ENCODE measurements at regions not wholly inside any gene's neighbourhood (a gene's known extent, or its start where the extent isn't known, plus 50 kb on each side); places are given as distances from the start of the nearest gene placed in this dataset.
"Not testable (repeated sequence)": the region's sequence is repeated elsewhere in the genome, so short reads cannot be mapped to it uniquely, and the experiment has no call there.

DNA sequence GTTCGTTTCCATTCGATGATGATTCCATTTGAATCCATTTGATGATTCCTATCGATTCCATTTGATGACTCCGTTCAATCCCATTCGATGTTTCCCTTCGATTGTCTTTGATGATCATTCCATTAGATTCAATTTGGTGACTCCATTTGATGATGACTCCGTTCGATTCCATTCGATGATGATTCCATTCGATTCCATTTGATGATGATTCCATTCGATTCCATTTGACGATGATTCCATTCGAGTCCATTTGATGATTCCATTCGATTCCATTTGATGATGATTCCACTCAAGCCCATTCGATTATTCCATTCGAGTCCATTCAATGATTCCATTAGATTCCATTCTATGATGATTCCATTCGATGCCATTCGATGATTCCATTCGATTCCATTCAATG lies 2730.6 kb downstream of the RPIA start:
- DNase-seq (ENCODE audit: low spot score) = not testable (repeated sequence)

DNA sequence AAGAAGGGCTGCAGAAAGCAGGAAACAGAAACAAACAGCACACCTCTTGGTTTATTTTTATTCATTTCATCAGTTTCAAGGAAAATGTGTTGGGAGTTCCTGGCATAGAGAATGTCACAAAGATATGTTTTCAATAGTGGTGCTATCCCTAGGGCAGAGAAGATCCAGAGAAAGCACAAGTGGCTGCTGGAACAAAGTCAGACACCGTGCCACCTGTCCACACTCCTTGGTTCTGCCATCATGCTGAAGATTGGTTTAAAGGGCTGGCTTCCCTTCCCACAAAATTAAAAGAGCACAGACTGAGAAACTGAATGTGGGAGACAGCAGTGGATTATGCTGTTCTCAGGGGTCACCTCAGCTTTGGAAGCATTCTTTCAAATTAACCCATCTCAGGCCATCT lies 2735.7 kb downstream of the RPIA start:
- not testable (repeated sequence) for DNase-seq (ENCODE audit: low spot score)

GRCh38 chr2:91441932-91442245 lies 2750.4 kb downstream of the RPIA start:
- not testable (repeated sequence) for DNase-seq (ENCODE audit: low spot score)

GRCh38 chr2:91442246-91442905 lies 2750.9 kb downstream of the RPIA start:
- DNase-seq (ENCODE audit: low spot score) = peak; percentile 1

DNA sequence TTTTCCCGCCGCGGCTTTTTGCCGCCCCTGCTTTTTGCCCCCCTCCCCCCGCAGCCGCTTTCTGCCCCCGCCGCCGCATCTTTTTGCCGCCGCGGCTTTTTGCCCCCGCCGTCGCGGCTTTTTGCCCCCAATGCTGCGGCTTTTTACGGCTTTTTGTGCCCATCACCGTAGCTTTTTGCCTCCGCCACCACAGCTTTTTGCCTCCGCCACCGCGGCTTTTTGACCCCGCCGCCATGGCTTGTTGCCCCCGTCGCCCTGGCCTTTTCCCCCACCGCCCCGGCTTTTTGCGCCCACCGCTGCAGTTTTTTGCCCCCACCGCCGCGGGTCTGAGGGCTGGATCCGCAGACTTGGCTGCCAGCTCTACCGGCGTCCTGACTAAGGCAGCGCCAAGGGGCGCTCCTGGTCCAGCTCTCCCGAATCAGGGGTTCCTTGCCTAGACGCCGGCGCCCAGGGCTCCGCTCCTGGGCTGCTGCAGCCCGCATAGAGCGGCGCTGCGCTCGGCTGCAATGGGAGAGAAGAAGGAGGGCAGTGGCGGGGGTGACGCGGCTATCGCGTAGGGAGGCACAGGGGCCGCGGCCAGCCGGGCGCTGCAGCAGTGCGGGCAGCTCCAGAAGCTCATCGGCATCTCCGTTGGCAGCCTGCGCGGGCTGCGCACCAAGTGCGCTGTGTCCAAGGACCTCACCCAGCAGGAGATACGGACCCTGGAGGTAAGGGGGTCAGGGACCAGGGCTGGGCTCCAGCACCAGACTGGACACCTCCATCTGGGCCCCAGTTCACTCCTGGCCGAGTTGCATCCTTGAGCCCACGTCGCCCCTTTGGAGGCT lies 2751.6 kb downstream of the RPIA start:
- peak; percentile 1 for DNase-seq (ENCODE audit: low spot score)

DNA sequence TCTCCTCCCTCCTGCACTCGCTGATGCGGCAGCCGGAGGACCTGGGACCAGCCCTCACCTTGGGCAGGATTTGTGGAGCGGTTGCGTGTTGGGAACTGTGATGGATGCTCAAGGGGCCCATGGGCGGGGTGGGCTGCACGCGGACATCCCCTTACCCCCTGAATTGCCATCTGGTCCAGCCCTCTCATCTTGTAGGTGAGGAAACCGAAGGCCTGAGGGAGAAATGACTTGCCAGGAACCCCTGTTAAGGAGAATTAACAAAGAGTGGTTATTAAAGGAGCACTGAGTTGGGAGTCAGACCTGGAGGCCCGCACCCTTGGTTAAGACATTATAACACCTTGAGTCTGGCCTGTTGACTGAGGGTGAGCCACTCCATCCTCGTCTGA lies 2752.2 kb downstream of the RPIA start:
- peak; percentile 1 for DNase-seq (ENCODE audit: low spot score)

- DNase-seq (ENCODE audit: low spot score) = not testable (repeated sequence)
Observed at GRCh38 chr2:91445705-91446104, 2754.2 kb downstream of the RPIA start.

DNA sequence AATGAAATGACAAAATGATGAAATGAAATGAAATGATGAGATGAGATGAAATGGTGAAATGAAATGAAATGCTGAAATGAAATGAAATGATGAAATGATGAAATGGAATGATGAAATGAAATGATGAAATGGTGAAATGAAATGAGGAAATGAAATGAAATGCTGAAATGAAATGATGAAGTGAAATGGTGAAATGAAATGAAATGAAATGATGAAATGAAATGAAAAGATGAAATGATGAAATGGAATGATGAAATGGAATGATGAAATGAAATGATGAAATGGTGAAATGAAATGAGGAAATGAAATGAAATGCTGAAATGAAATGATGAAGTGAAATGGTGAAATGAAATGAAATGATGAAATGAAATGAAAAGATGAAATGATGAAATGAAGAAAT lies 2755.0 kb downstream of the RPIA start:
- DNase-seq (ENCODE audit: low spot score) = not testable (repeated sequence)

GRCh38 chr2:91446915-91447314 lies 2755.4 kb downstream of the RPIA start:
- DNase-seq (ENCODE audit: low spot score) = not testable (repeated sequence)

GRCh38 chr2:91447508-91447907 lies 2756.0 kb downstream of the RPIA start:
- DNase-seq (ENCODE audit: low spot score) = not testable (repeated sequence)

DNA sequence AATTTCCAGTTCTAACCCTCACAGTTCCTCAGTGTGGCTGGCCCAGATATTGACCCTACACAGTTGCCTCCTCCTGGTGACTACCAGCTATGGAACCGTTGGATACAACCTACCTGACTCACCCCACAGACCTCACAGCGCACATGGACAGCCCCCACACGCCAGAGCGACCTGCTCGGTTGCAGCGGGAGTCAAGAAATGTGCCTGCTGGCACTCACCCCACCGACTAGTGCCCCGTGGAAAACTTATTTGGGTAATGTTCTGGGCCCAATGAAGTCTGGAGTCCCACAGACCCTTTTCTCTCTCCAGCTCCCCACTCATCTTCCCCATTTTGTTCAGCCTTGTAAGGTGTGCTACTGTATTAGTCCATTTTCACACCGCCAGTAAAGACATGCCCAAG lies 2770.8 kb downstream of the RPIA start:
- DNase-seq (ENCODE audit: low spot score) = not testable (repeated sequence)

GRCh38 chr2:91463007-91463406 lies 2771.5 kb downstream of the RPIA start:
- DNase-seq (ENCODE audit: low spot score) = not testable (repeated sequence)

- DNase-seq (ENCODE audit: low spot score) = not testable (repeated sequence)
Observed at GRCh38 chr2:91466780-91467363, 2775.4 kb downstream of the RPIA start.

DNA sequence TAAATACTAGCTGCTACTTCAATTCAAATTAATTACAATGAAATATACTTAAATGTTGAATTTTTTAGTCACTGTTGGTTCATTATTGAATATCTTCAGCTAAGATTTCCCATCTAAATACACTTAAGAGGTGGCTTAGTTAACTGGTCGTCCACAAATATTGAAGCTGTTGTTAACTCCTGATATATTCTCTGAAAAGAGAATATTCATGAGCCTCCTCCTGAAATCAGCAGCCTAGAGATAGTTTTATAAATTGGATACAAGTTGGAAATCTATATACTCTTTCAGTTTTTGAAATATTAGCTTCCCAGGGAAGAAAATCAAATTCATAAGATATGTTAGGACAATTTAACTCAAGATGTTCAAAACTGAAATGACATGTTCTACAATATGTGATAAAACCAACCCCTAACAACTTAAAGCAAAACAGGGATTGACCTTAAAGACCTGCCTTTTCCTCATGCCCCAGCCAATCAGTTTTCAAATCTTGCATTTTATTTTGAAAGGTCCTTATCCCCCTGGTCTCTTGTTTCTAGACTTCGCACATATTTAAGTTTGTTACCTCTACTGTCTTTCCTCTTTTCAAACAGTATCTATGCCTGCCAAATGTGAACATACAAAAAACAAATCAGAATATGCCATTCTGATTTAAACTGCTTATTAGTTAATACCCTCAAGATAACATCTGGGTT lies 2784.9 kb downstream of the RPIA start:
- not testable (repeated sequence) for DNase-seq (ENCODE audit: low spot score)

GRCh38 chr2:91476936-91477246 lies 2785.4 kb downstream of the RPIA start:
- not testable (repeated sequence) for DNase-seq (ENCODE audit: low spot score)

GRCh38 chr2:91477291-91477690 lies 2785.8 kb downstream of the RPIA start:
- DNase-seq (ENCODE audit: low spot score) = not testable (repeated sequence)

- DNase-seq (ENCODE audit: low spot score) = no peak
Observed at GRCh38 chr2:91477731-91478672, 2786.5 kb downstream of the RPIA start.

DNA sequence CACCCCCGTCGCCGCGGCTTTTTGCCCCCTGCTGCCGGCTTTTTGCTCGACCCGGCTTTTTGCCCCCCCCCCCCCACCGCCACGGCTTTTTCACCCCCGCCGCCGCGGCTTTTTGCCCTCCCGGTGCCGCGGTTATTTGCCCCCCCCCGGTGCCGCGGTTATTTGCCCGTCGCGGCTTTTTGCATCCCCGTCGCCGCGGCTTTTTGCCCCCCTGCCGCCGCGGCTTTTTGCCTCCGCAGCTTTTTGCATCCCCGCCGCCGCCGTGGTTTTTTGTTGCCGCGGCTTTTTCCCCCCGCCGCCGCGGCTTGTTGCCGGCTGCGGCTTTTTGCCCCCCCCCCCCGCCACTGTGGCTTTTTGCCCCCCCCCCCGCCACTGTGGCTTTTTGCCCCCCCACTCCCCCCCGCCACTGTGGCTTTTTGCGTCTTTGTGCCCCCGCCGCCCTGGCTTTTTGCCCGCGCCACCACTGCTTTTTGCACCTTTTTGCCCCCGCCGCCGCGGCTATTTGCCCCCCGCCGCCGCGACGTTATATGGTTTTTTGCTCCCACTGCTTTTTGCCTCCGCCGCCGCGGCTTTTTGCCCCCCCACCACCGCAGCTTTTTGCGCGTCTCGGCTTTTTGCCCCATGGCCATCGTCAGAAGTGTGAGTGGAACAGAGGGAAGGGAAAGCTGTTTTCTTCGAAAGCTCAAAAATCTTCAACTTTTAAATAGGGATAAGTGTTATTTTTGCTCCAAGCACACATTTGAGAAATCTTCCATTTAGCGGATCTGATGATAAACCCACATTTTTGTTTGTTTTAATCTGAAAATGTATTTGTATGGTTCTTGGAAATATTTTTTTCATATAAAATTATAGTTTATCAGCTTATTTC lies 2787.6 kb downstream of the RPIA start:
- not testable (repeated sequence) for DNase-seq (ENCODE audit: low spot score)

DNA sequence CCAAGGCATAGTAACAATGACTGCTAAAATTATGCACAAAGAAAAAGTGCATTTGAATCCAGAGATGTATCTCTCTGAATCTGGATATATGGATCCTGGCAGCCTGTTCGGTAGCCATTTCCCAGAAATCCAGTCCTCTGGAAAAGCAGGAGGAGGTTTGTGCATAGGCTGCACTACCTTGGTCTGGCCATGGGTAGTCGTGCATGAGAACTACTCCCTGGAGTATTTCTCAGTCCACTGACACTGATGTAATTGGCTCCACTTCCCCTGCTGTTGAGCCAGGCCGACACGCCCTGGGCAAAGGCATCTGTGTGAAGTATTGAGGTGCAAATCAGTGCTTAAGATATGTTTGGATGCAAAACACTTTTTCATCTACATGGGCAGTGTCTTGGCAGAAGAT lies 2793.8 kb downstream of the RPIA start:
- not testable (repeated sequence) for DNase-seq (ENCODE audit: low spot score)

All from H4 (cell line).